CD4-positive, alpha-beta T cell treated with Interferon alpha-2 for 1 hour (primary cell): ENCODE measurements at regions not wholly inside any gene's neighbourhood (a gene's known extent, or its start where the extent isn't known, plus 50 kb on each side); places are given as distances from the start of the nearest gene placed in this dataset.
"Not testable (repeated sequence)": the region's sequence is repeated elsewhere in the genome, so short reads cannot be mapped to it uniquely, and the experiment has no call there.

Source experiments
- DNase-seq, 2 donors: peaks; one replicate each; pipeline ENCODE4 v3.0.0-alpha.2; 2020 to 2022

DNA sequence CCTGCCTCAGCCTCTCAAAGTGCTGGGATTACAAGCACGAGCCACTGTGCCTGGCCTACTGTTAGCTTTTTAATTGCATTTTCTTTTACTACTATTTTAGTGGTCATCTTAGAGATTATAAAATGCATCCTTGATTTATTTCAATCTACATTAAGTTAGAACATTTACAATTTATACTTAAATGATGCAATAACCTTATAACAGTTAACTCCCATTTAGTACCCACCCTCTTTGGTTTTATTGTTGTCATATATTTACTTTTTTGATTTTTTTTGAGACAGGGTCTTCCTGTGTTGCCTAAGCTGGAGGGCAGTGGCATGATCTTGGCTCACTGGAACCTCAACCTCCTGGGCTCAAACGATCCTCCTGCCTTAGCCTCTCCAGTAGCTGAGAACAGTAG, 77.3 kb downstream of the PPCDC start:
- DNase-seq, result no peak

DNA sequence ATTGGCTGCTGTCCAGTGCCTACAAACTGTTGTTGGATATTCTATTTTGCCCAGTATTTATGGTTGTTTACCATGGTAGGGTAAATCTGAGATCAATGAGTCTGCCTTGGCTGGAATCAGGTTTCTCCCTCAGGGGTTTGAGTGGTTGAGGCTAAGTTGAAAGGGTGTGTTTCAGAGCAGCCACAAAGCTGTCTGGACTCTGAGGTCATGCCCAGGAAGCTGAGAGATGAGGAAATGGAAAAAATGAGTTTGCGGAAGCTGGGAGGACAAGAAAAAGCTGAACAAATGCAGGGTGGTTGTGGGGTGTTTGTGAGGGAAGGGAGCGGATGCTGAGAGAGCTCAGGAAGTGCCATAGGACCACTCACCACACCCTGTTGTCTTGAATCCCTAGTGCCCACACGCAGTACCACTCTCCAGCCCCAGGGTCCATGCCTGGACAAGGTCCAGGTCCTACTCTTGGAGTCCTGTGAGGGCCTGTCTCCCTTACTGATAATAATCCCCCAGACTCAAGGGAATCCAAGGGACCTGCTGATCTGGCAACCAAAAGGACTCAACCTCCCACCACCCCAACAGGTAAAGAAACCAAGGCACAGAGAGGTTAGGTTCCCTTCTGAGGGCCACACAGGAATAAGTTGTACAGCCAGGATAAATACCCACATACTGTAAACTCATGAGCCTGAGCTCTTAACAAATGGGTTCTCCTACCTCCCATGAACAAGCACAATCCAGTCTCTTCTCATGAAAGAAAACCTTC, 81.6 kb downstream of the PPCDC start:
- peak; percentile 42 to 64 for DNase-seq

DNA sequence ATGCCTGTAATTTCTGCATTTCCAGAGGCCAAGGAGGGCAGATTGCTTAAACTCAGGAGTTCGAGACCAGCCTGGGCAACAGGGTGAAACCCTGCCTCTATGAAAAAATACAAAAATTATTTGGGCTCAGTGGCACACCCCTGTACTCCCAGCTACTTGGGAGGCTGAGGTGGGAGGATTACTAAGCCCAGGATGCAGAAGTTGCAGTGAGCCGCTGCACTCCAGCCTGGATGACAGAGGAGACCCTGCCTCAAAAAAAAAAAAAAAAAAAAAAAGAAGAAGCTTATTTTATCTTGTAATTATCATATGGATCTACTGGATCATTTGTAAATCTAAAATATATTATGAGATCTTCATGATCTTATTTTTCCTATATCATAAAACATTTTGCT, 84.1 kb downstream of the PPCDC start:
- DNase-seq, result no peak

DNA sequence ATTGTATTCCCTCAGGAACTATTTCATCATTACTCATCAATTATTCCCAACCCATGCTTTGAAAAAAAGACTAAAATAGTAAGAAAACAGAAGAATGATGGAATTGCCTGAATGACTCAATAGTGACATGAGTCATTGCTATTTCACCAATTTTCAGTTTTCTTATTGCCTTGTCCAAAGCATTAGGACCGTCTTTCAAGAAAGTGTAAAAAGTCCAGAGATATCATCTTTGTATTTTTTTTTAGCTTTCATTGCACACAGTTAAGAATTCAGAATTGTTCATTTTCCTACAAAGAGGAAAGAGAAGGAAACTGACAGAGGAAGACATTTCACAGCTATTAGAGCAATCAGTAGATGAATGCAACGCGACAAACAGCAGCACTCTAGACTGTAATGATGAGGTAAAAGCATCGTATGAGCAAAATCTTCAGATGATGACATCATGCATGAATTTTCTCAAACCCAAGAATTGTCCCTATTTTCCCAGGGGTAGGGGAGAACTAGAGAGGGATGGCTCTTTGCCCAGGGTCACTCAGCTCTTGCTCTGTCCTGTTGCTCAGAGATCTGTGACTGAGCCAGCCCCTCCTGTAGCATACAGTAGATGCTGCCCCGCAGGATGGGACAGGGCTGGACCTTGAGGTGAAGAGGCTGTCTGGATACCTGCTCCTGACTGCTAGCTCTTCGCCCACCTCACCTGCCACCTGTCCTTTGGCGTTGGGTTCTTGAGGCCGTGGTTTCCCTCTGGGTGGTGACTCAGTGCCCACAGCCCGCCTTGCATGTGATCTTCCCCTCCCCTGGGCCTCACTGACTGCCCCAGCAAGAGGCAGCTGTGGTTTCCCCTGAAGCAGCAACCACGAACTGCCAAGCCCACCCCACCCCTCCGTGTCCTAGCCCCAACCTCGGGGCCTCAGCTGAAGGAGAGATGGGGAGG, 84.8 kb downstream of the PPCDC start:
- peak; percentile 55 to 70 for DNase-seq

DNA sequence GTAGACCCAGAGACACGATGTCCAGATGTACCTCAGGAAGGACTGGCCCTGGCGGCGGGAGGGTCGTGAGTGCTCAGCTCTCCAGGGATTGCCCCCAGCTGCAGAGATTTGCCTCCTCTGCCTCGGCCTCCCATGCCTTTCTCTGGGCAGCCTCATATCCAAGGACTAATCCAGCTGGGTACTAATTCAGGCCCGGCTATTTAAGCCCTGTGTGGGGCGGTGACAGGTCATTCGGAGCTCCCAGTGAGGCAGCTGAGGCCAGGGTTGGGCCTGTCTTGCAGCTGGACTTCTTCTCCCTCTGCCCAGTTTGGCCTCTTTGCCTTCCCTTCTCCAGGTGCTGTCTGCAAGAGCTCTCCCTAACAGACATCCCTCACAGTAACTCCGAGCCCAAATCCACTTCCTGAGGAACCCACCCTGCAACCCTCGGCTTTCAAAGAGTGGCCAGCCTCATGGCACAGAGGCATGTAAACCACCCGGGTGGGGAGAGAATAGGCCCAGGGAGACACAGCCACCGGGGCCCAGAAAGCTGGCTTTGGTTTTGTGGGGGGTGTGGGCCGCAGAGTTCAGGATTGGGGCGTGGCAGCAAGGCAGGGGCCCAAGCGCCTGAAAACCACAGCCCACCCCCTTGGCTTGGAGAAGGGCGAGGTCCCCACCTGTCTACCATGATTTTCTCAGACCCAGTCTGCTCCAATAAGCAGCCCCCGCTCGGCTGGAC, 85.8 kb downstream of the PPCDC start:
- no peak for DNase-seq

DNA sequence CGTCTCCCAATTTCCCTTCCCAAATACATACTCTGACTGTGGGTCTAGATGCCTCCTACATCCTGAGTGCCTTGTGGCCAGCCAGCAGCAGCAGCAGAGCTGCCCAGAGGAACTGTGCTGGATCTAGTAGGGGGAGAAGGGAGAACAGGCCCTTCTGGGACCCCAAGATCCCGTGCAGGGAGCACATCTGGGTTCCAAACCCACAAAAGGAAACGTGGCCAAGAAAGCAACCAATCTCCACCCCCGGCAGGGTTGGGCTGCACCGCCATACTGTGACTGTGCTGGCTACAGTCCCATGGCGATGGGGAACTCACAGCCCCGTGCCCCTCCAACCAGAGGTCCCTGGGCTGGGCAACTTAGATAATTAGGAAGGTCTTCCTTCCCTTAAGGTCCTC, 86.3 kb downstream of the PPCDC start:
- DNase-seq, result no peak

DNA sequence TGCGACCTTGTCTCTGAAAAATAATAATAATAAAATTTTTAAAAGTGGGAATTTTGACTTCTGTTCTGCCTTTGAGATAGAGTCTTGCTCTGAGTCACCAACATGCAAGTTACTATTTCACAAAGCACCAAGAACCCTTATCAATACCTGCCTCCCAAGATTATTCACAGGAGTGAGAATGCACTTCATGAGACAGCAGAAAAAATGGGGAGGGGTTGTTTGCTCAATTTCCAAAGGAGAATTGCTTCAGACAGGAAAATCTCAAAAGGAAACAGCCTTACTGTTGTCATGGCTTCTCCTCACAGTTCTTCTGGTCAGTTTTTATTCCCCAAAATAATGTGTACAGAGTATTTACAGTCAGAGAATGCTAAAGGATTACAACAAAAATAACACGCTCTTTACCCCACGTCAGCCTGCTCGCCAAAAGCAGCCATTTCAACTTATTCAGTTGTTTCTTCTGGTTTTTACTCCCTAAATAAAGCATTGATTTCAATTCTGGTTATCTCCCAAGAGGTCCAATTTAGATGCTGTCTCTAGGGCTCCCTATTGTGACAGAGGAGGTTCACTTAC, 89.0 kb downstream of the PPCDC start:
- DNase-seq, result no peak

DNA sequence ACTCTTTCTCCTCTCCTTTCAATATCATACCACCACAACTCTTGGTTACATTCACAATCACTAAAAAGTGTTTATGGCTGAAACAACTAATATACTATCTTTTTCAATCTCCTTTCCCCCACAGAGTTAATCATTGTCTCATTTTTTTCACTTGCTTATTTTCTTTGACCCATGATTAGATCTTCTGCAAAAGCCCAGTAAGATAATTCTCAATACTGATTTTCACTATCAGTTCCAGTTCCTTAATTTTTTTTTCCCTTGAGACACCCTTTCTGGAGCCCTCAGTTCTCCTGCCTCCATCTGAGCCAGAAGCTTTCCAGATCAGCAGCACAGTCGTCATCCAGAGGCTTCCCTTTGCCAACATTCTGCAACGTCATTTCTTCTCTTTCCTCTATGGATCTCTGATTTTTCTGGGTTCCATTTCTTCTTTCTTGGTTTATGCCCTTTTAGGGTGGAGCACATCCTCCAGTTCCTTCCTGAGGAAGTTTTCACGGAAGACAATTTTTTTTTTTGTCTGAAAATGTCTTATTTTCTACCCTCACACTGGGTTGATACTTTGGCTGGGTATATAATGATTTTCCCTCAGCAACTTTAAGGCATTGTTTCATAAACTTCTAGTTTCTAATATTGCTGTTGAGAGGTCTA, 88.7 kb upstream of the C15orf39 start:
- DNase-seq, result peak in 1 of 2 donors; percentile 16

DNA sequence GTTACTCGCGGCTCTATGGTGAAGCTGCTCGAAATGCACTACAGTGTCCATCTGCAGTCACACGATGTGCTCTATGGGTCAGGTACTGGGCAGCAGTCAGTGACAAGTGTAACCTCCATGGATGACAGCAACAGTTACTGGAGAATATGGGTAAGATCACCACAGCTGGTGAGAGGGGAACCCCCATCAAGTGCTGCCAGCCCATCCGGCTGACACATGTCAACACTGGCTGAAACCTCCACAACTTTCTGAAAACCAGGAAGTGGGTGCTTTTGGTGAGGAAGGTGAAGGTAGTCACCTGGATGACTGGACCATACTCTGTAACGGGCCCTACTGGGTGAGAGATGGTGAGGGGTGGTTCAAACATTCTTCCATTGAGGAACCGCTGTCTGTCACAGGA, 87.4 kb upstream of the C15orf39 start:
- no peak for DNase-seq

DNA sequence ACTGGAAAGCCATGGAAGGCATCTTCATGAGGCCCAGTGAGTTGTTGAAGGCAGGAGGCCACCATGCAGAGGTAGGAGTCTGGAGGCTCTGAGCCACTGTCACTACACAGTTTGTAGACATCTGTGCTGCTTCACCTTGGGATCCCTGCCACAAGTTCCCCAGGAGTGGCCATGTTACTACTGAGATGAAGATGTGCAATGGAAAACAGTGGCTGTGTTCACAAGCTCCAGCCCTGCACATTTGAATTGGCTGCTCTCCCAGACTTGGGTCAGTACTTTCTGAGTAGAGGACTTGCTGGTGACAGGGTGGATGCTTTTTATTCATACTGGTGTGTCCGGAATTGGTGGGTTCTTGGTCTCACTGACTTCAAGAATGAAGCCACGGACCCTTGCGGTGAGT, 86.9 kb upstream of the C15orf39 start:
- DNase-seq, result no peak

DNA sequence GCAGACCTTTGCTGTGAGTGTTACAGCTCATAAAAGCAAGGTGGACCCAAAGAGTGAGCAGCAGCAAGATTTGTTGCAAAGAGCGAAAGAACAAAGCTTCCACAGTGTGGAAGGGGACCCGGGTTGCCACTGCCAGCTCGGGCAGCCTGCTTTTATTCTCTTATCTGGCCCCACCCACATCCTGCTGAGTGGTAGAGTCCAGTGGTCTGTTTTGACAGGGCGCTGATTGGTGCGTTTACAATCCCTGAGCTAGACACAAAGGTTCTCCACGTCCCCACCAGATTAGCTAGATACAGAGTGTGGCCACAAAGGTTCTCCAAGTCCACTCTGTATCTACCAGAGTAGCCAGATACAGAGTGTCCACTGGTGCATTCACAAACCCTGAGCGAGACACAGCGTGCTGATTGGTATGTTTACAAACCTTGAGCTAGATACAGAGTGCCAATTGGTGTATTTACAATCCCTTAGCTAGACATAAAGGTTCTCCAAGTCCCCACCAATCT, 86.2 kb upstream of the C15orf39 start:
- not testable (repeated sequence) for DNase-seq

DNA sequence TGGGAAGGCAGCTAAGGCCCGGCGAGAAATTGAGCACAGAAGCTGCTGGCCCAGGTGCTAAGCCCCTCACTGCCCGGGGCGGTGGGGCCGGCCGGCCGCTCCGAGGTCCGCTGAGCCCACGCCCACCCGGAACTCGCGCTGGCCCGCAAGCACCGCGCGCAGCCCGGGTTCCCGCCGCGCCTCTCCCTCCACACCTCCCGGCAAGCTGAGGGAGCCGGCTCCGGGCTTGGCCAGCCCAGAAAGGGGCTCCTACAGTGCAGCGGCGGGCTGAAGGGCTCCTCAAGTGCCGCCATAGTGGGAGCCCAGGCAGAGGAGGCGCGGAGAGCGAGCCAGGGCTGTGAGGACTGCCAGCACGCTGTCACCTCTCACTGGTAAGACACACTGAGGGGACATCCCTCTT, 85.5 kb upstream of the C15orf39 start:
- not testable (repeated sequence) for DNase-seq

DNA sequence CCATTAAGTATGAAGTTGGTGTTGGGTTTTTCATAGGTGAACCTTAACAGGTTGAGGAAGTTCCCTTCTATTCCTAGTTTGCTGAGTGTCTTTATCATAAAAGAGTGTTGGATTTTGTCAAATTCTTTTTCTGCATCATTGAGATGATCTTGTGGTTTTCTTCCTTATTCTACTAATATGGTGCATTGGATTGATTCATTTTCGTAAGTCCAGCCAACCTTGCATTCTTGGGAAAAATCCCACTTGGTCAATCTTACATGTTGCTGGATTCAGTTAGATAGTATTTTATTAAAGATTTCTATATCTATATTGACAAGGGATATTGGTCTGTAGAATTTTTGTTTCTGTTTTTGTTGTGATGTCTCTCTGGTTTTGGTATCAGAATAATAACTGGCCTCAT, 83.7 kb upstream of the C15orf39 start:
- no peak for DNase-seq

DNA sequence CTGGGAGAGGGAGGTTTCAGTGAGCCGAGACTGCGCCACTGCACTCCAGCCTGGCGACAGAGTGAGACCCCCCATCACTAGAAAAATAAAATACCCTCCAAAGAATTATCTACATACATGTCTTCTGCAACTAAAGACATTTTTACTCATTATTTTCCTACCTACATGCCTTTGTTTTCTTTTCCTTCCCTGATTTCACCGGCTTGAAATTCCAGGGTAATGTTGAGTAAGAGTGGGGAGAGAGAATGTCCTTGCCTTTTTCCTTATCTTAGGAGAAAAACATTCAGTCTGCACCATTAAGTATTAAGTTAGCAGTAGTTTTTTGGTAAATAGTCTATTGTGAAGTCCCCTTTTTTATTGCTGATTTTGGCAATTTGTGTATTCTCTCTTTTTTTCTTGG, 82.4 kb upstream of the C15orf39 start:
- not testable (repeated sequence) for DNase-seq

DNA sequence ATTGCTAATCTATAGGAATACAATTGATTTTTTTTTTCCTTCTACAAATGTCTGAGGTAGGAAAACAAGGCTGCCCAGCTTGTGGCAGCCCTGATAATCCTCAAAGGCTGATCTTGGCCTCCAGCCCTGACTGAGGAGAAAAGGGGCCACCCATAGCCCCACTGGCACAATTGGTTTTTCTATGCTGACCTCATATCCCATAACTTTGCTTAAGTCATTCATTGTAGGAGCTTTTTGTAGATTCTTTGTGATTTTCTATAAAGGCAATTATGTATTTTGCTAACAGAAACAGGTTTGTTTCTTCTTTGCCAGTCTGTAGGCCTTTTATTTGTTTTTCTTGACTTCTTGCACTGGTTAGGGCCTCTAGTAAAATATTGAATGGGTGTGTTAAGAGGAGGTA, 80.2 kb upstream of the C15orf39 start:
- no peak for DNase-seq

DNA sequence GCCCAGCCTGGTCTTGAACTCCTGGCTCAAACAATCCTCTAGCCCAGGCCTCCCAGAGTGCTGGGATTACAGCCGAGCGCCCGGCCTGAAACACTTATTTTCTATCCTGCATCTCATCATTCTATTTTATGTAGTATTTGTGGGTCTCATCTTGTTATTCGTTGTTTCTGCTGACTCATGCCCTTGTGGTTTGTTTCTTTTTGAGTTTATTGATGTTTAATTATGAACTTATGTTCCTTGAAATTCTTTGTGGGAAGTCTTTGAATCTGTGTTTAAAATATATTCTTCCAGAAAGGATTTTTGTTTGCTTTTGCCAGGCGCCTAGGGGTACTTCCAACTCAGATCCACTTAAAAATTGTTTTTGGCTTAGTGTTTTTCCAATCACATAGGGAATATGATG, 78.3 kb upstream of the C15orf39 start:
- DNase-seq, result no peak

DNA sequence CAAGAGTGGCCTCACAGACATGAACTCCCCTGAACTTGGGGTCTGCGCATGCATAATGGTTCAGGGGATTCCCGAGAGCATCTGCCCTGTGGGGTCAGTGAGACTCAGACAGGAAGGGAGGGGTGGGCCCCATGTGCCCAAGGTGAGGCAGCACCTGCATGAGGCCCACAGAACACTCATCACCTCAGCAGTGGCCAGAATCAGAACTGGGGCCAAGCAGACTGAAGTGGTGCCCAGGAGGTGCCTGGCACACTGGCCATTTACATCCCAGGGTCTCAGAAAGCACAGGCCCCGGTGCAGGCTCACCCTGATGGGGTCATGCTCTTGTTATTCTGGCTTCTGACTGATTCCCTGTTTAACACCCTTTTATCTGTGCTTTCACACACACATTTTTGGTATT, 77.4 kb upstream of the C15orf39 start:
- not testable (repeated sequence) for DNase-seq

DNA sequence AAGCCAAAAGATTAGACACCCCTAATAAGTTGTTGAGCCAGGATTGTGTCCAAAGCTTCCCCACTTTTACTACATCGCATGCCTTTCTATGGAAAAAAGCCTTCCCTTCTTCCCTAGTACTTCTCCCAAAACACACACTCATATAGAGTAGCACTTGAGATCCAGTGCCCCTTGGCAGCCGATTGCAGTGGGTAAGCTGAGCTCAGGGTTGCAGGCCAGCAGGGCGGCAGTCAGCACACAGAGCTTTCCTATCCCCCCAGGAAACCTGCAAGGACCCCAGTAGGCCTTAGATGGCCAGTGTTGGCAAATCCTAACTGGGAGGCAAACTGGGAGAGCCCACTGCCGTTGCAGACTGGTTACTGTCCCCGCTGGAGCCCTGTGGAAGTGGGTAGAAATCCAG, 75.7 kb upstream of the C15orf39 start:
- no peak for DNase-seq

DNA sequence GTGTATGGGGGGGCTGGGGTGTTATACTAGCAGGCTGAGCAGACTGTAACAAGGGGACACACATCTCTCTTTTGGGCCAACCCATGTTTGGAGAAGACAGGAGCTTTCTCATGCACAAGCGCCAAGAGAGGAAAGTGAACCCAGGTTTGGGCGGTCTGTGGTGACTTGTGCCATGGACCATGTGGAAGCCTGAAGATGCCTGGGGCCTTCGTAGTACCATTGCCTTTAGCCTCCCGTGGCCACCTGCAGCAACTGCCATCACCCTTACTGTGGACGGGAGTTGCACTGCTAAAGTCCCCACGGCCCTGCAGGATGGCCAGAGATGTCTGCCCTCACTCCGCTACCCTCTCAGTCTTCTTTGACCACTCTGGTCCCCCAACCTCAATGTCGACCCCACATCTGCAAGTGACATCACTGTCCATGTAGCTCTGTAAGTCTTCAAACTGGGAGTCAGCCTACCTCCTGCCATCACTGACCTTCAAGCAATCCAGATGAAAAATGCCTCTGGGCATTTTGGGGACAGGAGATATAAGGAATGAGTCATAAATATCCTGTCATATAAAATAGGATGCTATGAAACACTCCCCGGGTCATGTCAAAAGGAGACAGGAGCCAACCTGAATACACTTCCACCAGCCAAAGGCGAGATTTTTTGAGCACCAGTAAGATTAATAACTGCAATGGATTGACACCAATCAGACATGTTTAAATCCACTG, 74.7 kb upstream of the C15orf39 start:
- DNase-seq, result no peak

DNA sequence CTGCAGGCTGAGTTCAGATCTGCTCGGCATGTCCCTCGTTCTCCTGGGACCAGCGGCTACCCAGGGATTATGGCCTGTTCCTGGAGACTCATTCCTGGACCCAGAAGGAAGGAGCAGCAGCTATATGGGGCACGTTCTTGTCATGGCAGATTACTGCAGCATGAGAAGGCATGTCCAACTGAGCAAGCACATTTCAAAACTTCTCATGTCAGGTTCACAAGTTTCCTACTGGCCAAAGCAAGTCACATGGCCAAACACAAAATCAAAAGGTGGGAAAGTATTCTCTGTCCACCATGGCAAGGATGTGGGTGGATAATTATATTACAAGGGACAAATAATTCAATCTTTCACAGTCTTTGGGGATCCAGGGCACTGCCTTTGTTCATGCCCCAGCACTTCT, 71.9 kb upstream of the C15orf39 start:
- no peak for DNase-seq

DNA sequence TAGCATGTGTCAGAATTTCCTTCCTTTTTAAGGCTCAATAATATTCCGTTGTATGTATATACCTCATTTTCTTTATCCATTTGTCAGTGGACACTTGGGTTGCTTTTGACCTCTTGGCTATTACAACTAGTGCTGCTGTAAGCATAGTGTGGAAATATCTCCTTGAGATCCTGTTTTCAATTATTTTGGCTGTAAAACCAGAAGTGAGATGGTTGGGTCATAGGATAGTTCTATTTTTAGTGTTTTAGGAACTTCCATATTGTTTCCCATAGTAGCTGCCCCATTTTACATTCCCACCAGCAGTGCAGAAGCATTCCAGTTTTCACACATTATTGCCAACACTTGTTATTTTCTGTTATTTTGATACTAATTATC, 70.4 kb upstream of the C15orf39 start:
- DNase-seq, result no peak

DNA sequence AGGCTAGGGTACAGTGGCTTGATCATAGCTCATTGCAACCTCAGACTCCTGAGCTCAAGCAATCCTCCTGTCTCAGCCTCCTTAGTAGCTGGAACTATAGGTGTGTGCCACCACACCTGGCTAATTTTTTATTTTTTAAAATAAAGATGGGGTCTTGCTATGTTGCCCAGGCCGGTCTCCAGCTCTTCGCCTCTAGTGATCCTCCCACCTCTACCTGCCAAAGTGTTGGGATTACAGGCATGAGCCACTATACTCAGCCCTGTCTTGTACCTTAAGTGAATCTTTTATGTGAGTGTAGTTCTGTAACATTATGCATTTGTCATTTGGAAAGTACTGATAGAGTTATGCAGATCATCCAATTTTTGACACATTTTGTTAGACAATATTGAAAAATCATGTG, 66.9 kb upstream of the C15orf39 start:
- no peak for DNase-seq
